HG03108 (cell line): ENCODE measurements at regions not wholly inside any gene's neighbourhood (a gene's known extent, or its start where the extent isn't known, plus 50 kb on each side); places are given as distances from the start of the nearest gene placed in this dataset.
"Not testable (repeated sequence)": the region's sequence is repeated elsewhere in the genome, so short reads cannot be mapped to it uniquely, and the experiment has no call there.

Experiments
- ATAC-seq: cut with Tn5 transposase; IDR thresholded peaks from one replicate; pipeline ENCODE4 v1.9.1; 2021; ENCODE audit warnings: moderate library complexity; ENCODE audit not compliant: unreplicated experiment

GRCh38 chr1:57532299-57532698, 108.4 kb upstream of the DAB1 start:
- no peak for ATAC-seq

- ATAC-seq: not testable (repeated sequence)
Measured at GRCh38 chr1:57530911-57531260, 107.0 kb upstream of the DAB1 start.

- no peak for ATAC-seq
Measured at GRCh38 chr1:57530206-57530910, 106.5 kb upstream of the DAB1 start.

- no peak for ATAC-seq
Measured at GRCh38 chr1:57522575-57522974, 98.7 kb upstream of the DAB1 start.

GRCh38 chr1:57520743-57521515, 97.1 kb upstream of the DAB1 start:
- no peak for ATAC-seq

- ATAC-seq: no peak
Measured at GRCh38 chr1:57518496-57518895, 94.6 kb upstream of the DAB1 start.

GRCh38 chr1:57517587-57518374, 93.9 kb upstream of the DAB1 start:
- no peak for ATAC-seq

- no peak for ATAC-seq
Measured at GRCh38 chr1:57512386-57512785, 88.5 kb upstream of the DAB1 start.

GRCh38 chr1:57506941-57507340, 83.1 kb upstream of the DAB1 start:
- no peak for ATAC-seq

- ATAC-seq: no peak
Measured at GRCh38 chr1:57503337-57503736, 79.5 kb upstream of the DAB1 start.

- no peak for ATAC-seq
Measured at GRCh38 chr1:57500136-57500830, 76.4 kb upstream of the DAB1 start.

GRCh38 chr1:57494530-57495079, 70.7 kb upstream of the DAB1 start:
- ATAC-seq: no peak

GRCh38 chr1:57492586-57493226, 68.8 kb upstream of the DAB1 start:
- ATAC-seq: no peak

GRCh38 chr1:57489358-57490036, 65.6 kb upstream of the DAB1 start:
- no peak for ATAC-seq

GRCh38 chr1:57485643-57486042, 61.8 kb upstream of the DAB1 start:
- no peak for ATAC-seq

GRCh38 chr1:57483954-57484353, 60.1 kb upstream of the DAB1 start:
- no peak for ATAC-seq

- no peak for ATAC-seq
Measured at GRCh38 chr1:57479471-57479870, 55.6 kb upstream of the DAB1 start.

GRCh38 chr1:57475366-57475765, 51.5 kb upstream of the DAB1 start:
- ATAC-seq: no peak

- no peak for ATAC-seq
Measured at GRCh38 chr1:57474137-57474750, 50.4 kb upstream of the DAB1 start.
